Activated CD4-positive, alpha-beta T cell treated with anti-CD3 and anti-CD28 coated beads, Interleukin-2, amount 50 U/mL, for 24 hours (primary cell): ENCODE measurements at regions not wholly inside any gene's neighbourhood (a gene's known extent, or its start where the extent isn't known, plus 50 kb on each side); places are given as distances from the start of the nearest gene placed in this dataset.

Experiments
- DNase-seq, 2 donors: peaks; one replicate each; pipeline ENCODE4 v3.0.0-alpha.2; 2020; ENCODE audit warnings: low read depth in 1 of 2, low spot score in 1 of 2

DNA sequence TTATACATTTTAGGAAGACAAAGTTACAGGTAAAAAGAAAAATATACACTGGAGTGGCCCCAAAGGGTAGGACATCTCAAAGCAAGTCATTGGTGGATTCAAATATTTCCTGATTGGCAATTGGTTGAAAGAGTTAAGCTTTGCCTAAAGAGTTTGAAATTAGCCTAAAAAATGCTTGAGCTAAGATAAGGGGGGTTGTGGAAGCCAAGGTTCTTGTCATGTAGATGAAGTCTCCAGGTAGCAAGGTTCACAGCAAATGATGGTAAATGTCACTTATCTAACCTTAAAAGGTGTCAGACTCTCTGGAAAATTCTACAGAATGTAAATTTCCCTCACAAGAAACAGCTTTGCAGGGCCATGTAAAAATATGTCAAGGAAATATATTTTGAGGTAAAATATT is 596.7 kb downstream of the FAT4 start:
- no peak for DNase-seq

DNA sequence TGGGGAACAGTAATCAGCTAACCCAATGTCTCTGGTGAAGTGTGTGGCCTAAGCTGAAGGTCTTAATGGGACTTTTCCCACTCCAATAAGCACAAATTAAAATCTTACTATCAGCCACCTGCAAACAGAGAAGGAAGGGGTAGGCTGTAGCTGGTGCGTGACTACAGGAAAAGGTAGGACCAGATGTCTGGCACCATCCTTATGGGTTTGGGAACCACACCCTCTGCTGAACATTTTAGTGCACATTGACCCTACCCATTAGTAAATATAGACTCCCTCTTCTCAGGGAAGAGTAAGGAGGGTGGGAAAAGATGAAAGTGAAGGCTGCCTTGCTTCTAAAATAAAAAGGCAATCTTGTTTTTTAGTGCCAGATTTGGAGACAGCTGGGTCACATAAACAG is 602.8 kb downstream of the FAT4 start:
- no peak for DNase-seq

DNA sequence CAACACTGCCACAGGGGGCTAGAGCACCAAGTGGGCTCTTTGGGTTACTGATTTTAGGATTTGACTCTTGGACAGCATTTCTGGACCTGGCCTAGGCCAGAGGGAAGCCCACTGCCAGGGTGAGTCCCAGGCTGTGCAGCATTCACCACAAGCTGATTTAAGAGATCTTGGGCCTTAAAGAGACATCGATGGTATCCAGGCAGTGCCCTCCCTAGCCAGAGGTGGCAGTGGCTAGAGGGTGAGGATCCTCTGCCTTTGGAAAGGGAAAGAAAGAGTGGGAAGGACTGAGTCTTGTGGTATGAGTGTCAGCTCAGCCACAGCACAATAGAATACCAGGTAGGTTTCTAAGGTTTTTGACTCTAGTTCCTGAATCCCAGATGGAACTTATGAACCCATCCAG is 613.9 kb downstream of the FAT4 start:
- DNase-seq = no peak

DNA sequence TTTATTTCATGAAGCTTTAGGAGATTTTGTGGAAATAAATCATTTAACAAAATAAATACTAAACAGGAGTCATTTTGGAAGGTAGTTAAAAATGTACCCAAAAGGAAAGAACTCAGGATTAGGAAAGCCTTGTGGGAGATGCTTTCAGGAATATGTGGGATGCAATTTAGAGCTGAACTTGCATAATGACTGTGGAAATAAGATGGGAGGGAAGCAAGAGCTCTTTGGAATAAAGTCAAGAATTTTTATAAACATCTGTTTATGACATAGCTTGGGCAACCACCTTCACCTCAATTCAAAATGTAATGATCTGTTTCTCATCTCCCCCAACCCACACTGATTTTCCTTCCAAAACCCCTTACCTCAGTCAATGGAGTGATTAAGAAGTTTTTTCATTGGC is 623.8 kb downstream of the FAT4 start:
- DNase-seq = no peak

GRCh38 chr4:125940426-125940825 is 625.7 kb downstream of the FAT4 start:
- DNase-seq = no peak

DNA sequence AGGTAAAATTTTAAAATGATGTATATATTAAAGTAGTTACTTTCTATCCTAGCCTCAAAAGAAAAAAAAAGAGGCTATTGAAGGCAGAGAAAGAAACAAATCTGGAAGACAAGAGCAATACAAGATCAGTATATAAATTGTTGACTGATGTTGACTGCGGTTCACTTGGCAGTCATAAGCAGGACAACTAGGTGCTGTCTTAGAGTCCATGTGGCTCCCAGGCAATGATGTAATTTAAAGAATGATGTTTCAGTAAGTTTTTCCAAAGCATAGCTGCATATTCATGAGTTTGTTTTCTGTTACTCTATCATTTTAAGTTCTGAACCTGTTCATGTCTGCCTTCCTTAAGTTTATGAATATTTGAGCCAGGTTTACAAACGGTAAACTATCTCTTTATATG is 630.2 kb downstream of the FAT4 start:
- DNase-seq = no peak

GRCh38 chr4:125948021-125948420 is 633.3 kb downstream of the FAT4 start:
- no peak for DNase-seq

GRCh38 chr4:125951261-125951887 is 636.6 kb downstream of the FAT4 start:
- no peak for DNase-seq

DNA sequence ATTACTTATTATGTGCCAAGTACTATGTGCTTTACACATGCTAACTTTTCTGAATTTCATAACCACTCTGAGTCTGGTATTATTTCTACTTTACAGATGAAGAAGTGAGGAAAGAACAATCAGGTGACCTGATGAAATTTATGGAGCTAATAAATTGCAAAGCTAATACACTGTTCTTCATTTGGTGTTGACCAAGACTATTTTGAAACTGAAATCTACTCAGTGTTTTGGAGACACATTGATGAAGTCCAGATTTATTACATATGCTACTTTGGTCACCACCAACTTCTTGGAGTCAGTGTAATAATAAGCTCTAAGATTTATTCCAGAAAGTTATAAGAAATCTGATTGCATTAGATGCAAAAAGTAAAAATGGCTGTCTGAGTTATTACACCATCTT is 637.9 kb downstream of the FAT4 start:
- no peak for DNase-seq

GRCh38 chr4:125956276-125956675 is 641.5 kb downstream of the FAT4 start:
- no peak for DNase-seq

- DNase-seq = no peak
These were observed 643.8 kb downstream of the FAT4 start for GRCh38 chr4:125958519-125958918.

- DNase-seq = no peak
These were observed 646.9 kb downstream of the FAT4 start for GRCh38 chr4:125961626-125962025.

GRCh38 chr4:125975861-125976397 is 661.2 kb downstream of the FAT4 start:
- no peak for DNase-seq

GRCh38 chr4:125979950-125980349 is 665.2 kb downstream of the FAT4 start:
- DNase-seq = no peak

- DNase-seq = no peak
These were observed 668.4 kb downstream of the FAT4 start for GRCh38 chr4:125983168-125983567.

DNA sequence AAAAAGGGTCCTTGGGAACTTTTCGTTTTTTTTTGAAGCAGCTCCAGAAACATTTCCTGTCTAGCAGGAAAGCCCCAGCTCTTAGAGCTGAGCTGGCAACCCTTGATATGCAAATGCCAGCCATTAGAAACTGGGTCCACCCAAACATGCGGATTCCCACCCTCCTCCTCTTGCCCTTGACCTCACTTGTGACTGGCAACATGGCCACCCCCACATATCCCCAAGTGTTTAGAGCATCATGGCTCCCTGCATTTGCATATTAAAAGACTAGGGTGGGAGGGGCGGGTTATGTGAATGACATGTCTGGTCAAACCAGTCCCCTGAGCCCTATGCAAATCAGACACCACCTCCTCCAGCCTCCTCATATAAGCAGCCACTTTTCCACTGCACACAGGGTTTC is 671.1 kb downstream of the FAT4 start:
- DNase-seq = no peak

GRCh38 chr4:125986307-125986706 is 671.6 kb downstream of the FAT4 start:
- DNase-seq = no peak

DNA sequence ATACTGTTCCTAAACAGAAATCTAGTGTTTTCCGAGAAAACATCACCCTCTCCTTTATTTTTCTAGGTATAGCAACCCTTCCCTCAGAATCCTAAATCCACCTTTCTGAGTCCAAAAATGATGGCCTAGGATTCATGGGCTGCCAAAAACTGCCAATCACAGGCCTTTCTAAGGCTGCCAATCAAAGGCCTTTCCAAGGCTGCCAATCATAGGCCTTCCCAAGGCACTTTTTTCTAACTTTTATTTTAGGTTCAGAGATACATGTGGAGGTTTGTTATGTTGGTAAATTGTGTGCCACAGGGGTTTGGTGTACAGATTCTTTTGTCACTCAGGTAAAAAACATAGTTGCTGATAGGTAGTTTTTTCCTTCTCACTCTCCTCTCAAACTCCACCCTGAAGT is 673.7 kb downstream of the FAT4 start:
- DNase-seq = no peak

GRCh38 chr4:125991398-125991797 is 676.6 kb downstream of the FAT4 start:
- DNase-seq = no peak

DNA sequence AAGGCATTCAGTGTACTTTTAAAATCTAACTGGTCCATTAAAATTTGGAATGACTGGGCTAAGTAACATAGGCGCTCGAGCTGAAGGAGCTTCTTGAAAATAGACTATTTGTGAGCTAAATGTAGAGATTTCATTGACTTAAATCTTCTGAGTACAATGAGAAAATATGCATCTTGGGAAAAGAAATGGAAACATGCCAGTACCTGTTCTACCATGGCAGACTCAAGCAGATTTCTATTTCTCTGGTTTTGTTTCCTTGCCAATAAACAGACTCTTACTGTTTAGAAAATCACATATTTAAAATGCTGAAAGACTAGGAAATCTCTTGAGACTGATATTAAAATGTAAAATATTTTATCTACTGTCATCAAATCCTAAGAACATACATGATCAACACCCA is 678.1 kb downstream of the FAT4 start:
- DNase-seq = no peak

DNA sequence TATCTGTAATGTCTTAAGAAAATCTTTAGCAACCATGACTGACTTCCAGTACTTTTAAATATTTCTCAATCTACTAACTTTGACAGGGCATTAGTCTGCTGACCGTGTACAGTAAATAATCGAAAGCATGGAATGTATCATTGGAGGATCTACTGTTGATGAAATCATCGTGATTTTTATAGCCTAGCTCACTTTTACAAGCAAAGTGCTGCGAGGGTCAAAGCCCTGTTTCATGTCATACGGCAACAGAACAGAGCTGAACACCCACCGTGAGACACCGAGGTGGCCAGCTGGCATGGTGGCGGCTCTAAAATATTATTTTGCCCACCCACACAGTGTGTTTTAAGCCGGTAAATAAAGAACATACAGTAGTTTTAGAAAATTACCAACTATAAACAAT is 679.3 kb downstream of the FAT4 start:
- no peak for DNase-seq

GRCh38 chr4:125994430-125994829 is 679.7 kb downstream of the FAT4 start:
- DNase-seq = no peak

DNA sequence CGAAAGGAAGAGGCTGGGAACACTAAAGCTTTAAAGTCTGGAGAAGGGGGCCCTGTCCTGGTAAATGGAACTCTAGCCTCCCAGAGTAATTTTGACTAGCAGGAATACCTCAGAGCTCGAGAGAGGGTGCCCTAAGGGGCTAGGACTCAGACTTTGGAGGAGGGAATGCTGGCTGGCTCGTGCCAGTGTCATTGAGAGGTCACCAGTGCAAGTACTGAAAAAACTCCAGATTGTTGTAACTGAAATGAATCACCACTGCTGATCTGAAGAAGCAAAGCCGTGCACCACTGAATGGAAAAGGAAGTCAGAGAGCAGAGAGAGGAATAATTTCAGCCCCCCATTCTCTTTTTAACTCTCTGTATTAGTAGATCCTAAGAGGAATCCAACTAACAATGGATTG is 690.2 kb downstream of the FAT4 start:
- DNase-seq = no peak

- no peak for DNase-seq
These were observed 692.4 kb downstream of the FAT4 start for GRCh38 chr4:126007142-126007541.
